ENCODE measurements at regions not wholly inside any gene's neighbourhood (a gene's known extent, or its start where the extent isn't known, plus 50 kb on each side); places are given as distances from the start of the nearest gene placed in this dataset.

GRCh38 chr6:90973188-90973587 lies 386.3 kb upstream of the MAP3K7 start:
- no peak for TF ChIP-seq GABPA (IDR thresholded peaks at IDR 0.05 in 1 of 2, conservative IDR thresholded peaks at IDR 0.05 in 1 of 2)
- TF ChIP-seq, protein P1, sequence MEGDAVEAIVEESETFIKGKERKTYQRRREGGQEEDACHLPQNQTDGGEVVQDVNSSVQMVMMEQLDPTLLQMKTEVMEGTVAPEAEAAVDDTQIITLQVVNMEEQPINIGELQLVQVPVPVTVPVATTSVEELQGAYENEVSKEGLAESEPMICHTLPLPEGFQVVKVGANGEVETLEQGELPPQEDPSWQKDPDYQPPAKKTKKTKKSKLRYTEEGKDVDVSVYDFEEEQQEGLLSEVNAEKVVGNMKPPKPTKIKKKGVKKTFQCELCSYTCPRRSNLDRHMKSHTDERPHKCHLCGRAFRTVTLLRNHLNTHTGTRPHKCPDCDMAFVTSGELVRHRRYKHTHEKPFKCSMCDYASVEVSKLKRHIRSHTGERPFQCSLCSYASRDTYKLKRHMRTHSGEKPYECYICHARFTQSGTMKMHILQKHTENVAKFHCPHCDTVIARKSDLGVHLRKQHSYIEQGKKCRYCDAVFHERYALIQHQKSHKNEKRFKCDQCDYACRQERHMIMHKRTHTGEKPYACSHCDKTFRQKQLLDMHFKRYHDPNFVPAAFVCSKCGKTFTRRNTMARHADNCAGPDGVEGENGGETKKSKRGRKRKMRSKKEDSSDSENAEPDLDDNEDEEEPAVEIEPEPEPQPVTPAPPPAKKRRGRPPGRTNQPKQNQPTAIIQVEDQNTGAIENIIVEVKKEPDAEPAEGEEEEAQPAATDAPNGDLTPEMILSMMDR (IDR thresholded peaks at IDR 0.05; ENCODE audit: low read depth, low read length, missing input control): no peak
- TF ChIP-seq, protein P2, sequence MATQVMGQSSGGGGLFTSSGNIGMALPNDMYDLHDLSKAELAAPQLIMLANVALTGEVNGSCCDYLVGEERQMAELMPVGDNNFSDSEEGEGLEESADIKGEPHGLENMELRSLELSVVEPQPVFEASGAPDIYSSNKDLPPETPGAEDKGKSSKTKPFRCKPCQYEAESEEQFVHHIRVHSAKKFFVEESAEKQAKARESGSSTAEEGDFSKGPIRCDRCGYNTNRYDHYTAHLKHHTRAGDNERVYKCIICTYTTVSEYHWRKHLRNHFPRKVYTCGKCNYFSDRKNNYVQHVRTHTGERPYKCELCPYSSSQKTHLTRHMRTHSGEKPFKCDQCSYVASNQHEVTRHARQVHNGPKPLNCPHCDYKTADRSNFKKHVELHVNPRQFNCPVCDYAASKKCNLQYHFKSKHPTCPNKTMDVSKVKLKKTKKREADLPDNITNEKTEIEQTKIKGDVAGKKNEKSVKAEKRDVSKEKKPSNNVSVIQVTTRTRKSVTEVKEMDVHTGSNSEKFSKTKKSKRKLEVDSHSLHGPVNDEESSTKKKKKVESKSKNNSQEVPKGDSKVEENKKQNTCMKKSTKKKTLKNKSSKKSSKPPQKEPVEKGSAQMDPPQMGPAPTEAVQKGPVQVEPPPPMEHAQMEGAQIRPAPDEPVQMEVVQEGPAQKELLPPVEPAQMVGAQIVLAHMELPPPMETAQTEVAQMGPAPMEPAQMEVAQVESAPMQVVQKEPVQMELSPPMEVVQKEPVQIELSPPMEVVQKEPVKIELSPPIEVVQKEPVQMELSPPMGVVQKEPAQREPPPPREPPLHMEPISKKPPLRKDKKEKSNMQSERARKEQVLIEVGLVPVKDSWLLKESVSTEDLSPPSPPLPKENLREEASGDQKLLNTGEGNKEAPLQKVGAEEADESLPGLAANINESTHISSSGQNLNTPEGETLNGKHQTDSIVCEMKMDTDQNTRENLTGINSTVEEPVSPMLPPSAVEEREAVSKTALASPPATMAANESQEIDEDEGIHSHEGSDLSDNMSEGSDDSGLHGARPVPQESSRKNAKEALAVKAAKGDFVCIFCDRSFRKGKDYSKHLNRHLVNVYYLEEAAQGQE (IDR thresholded peaks at IDR 0.05): no peak

All from liver (tissue), 3 donors.